Stimulated activated CD4-positive, alpha-beta T cell treated with anti-CD3 and anti-CD28 coated beads, Interleukin-15, amount 100 ng/mL, for 24 hours (primary cell): ENCODE measurements at regions not wholly inside any gene's neighbourhood (a gene's known extent, or its start where the extent isn't known, plus 50 kb on each side); places are given as distances from the start of the nearest gene placed in this dataset.
A peak's percentile ranks its signal among the peaks of the same experiment; 100 is the strongest.

Experiments used
- DNase-seq: peaks from one replicate; pipeline ENCODE4 v3.0.0-alpha.2; 2020

- DNase-seq = no peak
These were observed 121.7 kb upstream of the RRP15 start for GRCh38 chr1:218163371-218163770.

DNA sequence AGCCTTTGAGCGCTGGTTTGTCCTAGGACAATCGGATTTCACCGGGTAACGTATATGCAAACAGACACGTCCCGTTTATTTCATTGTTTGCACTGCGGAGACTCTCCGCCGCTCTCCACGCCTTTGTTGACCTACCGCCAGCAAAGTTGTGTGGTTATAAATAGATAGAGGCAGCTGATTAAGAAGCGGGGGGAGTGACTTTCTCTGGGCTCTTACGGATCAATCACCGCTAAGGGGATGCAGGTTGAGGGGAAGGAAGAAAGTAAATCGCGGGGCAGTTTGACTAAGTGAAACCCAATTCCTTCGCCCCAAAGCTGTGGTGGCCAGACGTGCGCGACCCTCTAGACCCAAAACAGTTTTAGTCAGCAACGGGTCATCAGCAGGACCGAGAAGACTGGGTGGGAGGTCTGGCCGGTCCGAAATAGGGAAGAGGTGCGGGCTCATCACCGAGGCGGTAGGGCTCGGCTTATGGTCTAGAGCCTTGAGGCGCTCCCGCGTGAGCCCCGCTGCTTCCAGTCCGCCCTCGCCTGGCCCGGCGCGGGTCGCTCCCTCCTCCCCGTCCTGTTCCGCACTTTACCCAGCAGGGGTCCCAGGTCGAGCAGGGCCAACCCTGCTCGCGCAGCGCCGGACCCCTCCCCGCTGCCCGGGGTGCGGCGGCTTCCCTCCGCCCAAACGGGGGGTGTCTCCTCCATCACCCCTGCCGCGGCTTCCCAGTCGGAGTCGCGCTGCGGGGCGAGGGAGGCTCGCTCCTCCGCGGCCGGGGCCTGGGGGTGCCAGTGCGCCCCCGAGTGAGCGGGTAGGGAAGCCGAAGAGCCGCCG, 120.8 kb upstream of the RRP15 start:
- DNase-seq = peak; percentile 14

DNA sequence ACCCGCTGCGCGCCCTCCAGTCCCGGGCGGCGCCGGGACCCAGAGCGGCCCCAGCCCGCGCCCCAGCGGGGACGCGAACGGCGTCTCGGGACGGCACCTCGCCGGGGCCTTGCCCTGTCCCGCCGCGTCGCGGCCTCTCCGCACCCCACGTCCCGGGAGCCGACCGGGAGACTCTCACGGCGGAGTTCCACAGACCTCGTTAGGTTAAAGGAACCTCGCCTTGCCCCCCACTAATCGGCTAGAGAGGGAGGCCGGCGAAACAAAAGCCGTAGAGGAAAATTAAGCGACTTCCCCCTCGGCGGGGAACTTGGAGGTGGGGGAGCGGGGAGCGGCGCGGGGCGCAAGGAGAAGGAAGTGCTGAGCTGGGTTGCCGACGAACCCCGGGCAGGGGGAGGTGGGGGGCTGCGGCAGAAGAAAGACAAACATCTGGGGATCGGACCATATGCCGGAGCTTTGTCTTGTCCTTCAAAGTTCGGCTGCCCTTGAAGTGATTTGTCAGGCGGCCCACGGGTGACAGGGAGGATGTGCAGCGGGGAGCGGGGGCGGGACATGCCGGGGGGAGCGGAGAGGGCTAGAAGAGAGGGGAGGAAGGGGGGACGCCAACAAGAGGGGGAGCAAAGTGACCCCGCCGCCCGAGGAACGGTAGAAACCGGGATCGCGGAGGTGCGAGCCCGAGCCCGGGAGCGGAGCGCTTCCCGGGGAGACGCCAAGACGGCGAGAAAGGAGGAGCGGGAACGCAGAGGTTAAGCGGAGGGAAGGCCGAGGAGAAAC, 120.0 kb upstream of the RRP15 start:
- peak; percentile 23 for DNase-seq

- no peak for DNase-seq
These were observed 119.4 kb upstream of the RRP15 start for GRCh38 chr1:218165701-218166114.

DNA sequence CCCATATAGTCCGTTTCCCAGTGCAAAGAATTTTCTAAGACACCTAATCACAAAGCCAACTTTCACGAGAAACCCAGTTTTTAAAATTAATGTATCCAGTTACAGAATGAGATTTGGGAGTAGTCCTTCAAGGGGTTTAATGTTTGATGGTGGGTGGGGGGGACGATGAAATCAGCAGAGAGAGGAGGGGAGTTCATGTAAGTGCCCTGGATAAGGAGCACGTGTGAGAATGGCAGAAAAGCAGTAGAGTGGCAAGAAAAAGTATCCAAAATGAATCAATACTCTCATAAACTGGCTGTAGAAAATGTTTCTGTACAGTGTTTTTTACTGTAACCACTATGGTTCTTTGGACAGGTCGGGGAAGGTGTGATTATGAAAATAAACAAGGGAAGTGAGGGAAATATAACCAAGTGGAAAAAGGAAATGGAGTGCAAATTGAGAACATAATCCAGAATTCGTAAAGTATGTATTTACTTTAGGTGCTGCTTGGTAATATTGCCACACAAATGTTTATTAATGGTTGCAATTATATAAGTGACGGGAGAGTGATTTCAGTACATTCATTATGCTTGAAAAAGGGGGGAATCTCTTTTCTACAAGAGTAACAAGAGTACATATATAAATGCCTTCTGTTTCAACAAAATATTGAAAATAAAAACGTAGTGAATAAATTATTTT, 118.7 kb upstream of the RRP15 start:
- DNase-seq = no peak

DNA sequence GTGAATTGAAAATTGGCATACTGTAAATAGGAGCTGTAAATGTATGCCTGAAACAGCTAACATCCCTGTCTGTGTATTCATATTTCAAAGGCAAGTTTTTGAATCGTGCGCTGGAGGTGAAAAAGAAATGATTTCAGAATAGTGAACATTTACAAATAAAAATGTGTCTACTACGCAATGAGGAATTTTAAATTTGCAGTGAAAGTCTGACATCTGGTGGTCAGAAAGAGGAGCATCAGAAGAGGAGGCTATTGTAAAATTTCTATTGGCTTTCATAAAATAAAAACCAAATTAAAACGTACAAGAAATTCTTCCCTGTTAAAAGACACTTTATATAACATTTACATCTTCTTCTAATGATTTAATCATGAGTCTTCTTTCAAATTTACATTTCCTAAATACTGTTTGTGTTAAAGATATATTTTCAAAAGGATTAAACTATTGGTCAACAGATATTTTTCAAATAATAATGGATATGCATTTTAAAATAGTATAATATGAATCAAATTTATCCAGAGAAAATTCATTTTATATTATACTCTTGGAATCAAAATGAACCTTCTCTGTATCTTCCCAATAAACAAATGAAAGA, 113.7 kb upstream of the RRP15 start:
- DNase-seq = no peak

DNA sequence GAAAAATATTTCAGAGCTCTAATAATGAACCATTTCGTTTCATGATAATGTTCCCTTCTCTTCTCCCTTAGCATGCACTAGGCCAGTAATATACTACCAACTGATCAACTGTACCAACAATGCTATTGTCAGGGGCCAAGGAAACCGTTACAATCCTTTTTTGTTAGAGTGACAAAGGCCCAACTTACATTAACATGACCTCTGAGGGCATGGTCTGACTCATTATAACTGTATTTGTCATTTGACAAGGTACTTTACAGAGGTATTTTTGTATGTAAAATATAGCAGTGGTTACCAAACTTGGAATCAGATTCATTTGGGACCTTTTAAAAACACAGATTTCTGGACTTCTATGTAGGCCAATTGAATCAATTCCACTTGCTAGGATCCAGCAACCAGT, 102.6 kb upstream of the RRP15 start:
- no peak for DNase-seq

- DNase-seq = no peak
These were observed 84.1 kb upstream of the RRP15 start for GRCh38 chr1:218200979-218201378.

GRCh38 chr1:218201601-218202000, 83.5 kb upstream of the RRP15 start:
- DNase-seq = no peak

GRCh38 chr1:218205721-218206120, 79.4 kb upstream of the RRP15 start:
- no peak for DNase-seq

GRCh38 chr1:218207194-218207593, 77.9 kb upstream of the RRP15 start:
- DNase-seq = no peak

GRCh38 chr1:218209351-218209861, 75.7 kb upstream of the RRP15 start:
- DNase-seq = no peak

GRCh38 chr1:218211241-218211640, 73.9 kb upstream of the RRP15 start:
- no peak for DNase-seq

- no peak for DNase-seq
These were observed 68.1 kb upstream of the RRP15 start for GRCh38 chr1:218217040-218217439.

DNA sequence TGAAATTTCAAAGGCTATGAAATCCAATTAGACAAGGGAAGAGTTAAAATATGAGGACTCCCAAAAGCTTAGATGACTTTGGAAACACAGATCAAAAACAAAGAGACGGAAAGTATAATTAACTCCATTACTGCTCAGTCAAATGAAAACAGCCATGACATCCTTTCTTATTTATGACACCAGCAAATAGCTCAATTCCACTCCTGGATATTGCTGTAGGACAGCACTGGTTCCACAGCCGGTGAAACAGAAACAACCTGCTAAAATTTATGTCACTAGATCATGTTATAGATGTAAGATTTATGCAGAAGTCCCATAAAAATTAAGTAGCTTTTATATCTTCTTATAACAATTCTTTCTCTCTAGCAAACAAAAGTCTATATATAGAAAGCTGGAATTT, 65.6 kb upstream of the RRP15 start:
- no peak for DNase-seq

- no peak for DNase-seq
These were observed 61.0 kb upstream of the RRP15 start for GRCh38 chr1:218224101-218224500.

GRCh38 chr1:218226005-218226404, 59.1 kb upstream of the RRP15 start:
- DNase-seq = no peak
